GM10248 (cell line): ENCODE measurements at regions not wholly inside any gene's neighbourhood (a gene's known extent, or its start where the extent isn't known, plus 50 kb on each side); places are given as distances from the start of the nearest gene placed in this dataset.

Experiments
- CTCF ChIA-PET: fragments of 300-600 bp; sonication (Branson Sonifier 250); formaldehyde crosslinking; extraction: SDS; loops from one replicate; lab custom pipeline; 2021; ENCODE audit warnings: antibody characterized with exemption; lab: Yijun Ruan, JAX
- POLR2A ChIA-PET: fragments of 350-650 bp; sonication (Branson Sonifier 250); formaldehyde crosslinking; extraction: SDS; loops from one replicate; lab custom pipeline; 2020; ENCODE audit warnings: antibody characterized with exemption; lab: Yijun Ruan, JAX
- DNase-seq: peaks from one replicate; pipeline ENCODE4 v3.0.0; 2012; ENCODE audit errors: extremely low spot score
- CTCF ChIP-seq: IDR thresholded peaks from 2 replicates; pipeline ENCODE4 v1.5.1; 2012; ENCODE audit warnings: mild to moderate bottlenecking, low read depth; ENCODE audit errors: extremely low read depth, missing control alignments, control extremely low read depth

GRCh38 chr7:32330602-32331001, 159.6 kb downstream of the LSM5 start:
- ChIA-PET POLR2A (no interaction called here), CTCF (interaction anchor here (1.2 to 1.4 kb wide), 4 partner anchors 8 to 25 kb away, joined by 3 to 6 read pairs (median 3); no protein-coding TSS in a partner anchor)
- no peak for TF ChIP-seq CTCF
- no peak for DNase-seq

DNA sequence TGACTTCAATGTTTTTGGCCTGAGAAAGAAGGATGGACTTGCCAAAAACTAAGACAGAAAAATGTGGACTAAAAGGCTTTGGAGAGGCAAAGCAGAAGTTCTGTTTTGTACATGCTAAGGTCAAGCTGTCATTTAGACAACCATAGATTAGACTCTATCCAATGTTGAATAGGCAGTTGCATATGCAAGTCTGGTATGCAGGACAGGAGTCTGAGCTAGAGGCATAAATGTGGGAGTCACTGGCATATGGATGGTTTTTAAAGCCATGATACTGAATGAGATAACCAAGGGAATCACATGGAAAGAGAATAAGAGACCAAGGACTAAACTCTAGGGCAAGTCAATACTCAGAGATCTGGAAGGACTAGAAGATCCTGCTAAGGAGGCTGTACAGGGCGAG, 164.1 kb downstream of the LSM5 start:
- no peak for DNase-seq
- ChIA-PET CTCF (no interaction called here), POLR2A (no interaction called here)
- TF ChIP-seq CTCF: no peak

DNA sequence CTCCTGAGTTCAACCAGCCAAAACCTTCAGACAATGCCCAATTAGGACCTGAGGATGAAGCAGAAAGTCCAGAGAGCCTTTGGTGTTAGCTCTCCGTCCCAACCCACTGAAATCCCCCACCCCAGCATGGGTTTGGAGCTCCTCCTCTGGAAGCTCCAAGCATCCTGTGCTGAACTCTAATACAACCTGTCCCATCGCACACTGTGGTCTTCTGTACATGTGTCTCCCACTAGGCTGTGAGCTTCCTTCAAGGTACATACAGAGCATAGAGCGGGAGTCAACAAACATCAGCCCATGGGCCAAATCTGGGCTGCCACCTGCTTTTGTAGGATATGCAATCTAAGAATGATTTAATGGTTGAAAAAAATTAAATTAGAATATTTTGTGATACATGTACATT, 166.5 kb downstream of the LSM5 start:
- ChIA-PET CTCF (interaction anchor here (1.1 kb wide), 1 partner anchor 24 kb away, joined by 3 read pairs; no protein-coding TSS in a partner anchor), POLR2A (no interaction called here)
- DNase-seq: no peak
- no peak for TF ChIP-seq CTCF

DNA sequence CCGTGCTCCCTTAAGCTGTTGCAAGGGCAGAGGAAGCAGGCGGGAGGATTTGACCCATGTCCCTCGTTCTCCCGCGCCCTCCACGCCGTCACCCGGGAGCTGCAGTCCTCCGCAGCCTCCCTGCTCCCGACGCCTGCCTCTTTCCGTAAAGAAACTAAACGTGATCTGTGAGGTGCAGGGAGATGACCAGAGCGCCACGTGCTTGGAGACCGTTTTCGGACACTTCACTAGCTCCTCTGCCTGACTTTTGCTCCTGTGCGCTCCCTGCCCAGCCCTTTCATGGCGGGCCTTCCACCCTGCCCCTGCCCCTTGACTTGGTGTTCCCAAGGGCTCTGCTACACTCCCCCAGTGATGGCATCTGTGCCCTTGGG, 171.2 kb downstream of the LSM5 start:
- ChIA-PET POLR2A (no interaction called here), CTCF (no interaction called here)
- no peak for TF ChIP-seq CTCF
- no peak for DNase-seq

- POLR2A ChIA-PET: no interaction called here
- no peak for TF ChIP-seq CTCF
- no peak for DNase-seq
- CTCF ChIA-PET: no interaction called here
Measured at GRCh38 chr7:32318300-32319011, 171.7 kb downstream of the LSM5 start.

DNA sequence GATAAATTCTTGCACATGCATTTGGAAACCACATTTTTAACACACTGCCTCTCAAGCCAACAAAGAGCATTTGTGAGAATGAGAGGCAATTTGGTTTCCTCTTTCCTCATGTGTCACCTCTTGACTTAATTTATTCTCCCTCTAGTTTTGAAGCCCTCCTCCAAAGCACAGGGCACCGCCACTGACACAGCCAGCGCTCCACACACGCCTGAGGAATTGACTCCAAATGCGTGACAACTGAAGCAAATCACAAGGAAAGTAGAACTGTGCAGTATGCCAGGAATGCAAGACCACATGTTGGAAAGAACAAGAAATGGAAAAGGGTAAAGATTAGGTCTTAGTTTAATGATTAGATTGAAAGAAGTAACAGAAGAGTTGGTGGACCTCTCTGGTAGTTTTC, 173.3 kb downstream of the LSM5 start:
- TF ChIP-seq CTCF: no peak
- ChIA-PET CTCF (no interaction called here), POLR2A (no interaction called here)

GRCh38 chr7:32314761-32315160, 175.4 kb downstream of the LSM5 start:
- TF ChIP-seq CTCF: no peak
- POLR2A ChIA-PET: no interaction called here

More for the DNA sequence above, 173.3 kb downstream of the LSM5 start:
- DNase-seq: no peak

More at GRCh38 chr7:32314761-32315160, 175.4 kb downstream of the LSM5 start:
- CTCF ChIA-PET: interaction anchor here (1.6 kb wide), 1 partner anchor 13 kb away, joined by 5 read pairs; no protein-coding TSS in a partner anchor
- DNase-seq: no peak
